Left hindlimb (tissue), 1 donor: ENCODE measurements at regions not wholly inside any gene's neighbourhood (a gene's known extent, or its start where the extent isn't known, plus 50 kb on each side); places are given as distances from the start of the nearest gene placed in this dataset.
"Not testable (repeated sequence)": the region's sequence is repeated elsewhere in the genome, so short reads cannot be mapped to it uniquely, and the experiment has no call there.

Source experiments
- DNase-seq: peaks from one replicate; pipeline ENCODE4 v3.0.0-alpha.2; 2018

- DNase-seq = no peak
Observed at GRCh38 chrX:130467936-130468335, 66.1 kb downstream of the RBMX2 start.

GRCh38 chrX:130468395-130468923 lies 66.7 kb downstream of the RBMX2 start:
- no peak for DNase-seq

GRCh38 chrX:130482871-130483270 lies 81.1 kb downstream of the RBMX2 start:
- no peak for DNase-seq

GRCh38 chrX:130485870-130486269 lies 84.1 kb downstream of the RBMX2 start:
- DNase-seq = no peak

GRCh38 chrX:130495502-130495901 lies 93.7 kb downstream of the RBMX2 start:
- not testable (repeated sequence) for DNase-seq

GRCh38 chrX:130497531-130497930 lies 95.7 kb downstream of the RBMX2 start:
- DNase-seq = no peak

GRCh38 chrX:130498653-130499274 lies 97.0 kb downstream of the RBMX2 start:
- DNase-seq = no peak

GRCh38 chrX:130502016-130502570 lies 100.3 kb downstream of the RBMX2 start:
- DNase-seq = no peak

GRCh38 chrX:130504019-130504418 lies 102.2 kb downstream of the RBMX2 start:
- DNase-seq = no peak

- no peak for DNase-seq
Observed at GRCh38 chrX:130507015-130507414, 105.2 kb downstream of the RBMX2 start.

GRCh38 chrX:130512534-130512933 lies 110.7 kb downstream of the RBMX2 start:
- not testable (repeated sequence) for DNase-seq

- no peak for DNase-seq
Observed at GRCh38 chrX:130516123-130516522, 114.3 kb downstream of the RBMX2 start.

- peak; percentile 38 for DNase-seq
Observed at GRCh38 chrX:130523460-130524394, 121.9 kb downstream of the RBMX2 start.

GRCh38 chrX:130524476-130525194 lies 122.8 kb downstream of the RBMX2 start:
- no peak for DNase-seq

GRCh38 chrX:130529531-130529930 lies 127.7 kb downstream of the RBMX2 start:
- DNase-seq = no peak

- no peak for DNase-seq
Observed at GRCh38 chrX:130531066-130531465, 129.3 kb downstream of the RBMX2 start.

- peak; percentile 23 for DNase-seq
Observed at GRCh38 chrX:130539721-130540321, 138.0 kb downstream of the RBMX2 start.

GRCh38 chrX:130543603-130544325 lies 142.0 kb downstream of the RBMX2 start:
- no peak for DNase-seq

GRCh38 chrX:130545796-130546195 lies 144.0 kb downstream of the RBMX2 start:
- no peak for DNase-seq

GRCh38 chrX:130549382-130549781 lies 147.6 kb downstream of the RBMX2 start:
- DNase-seq = not testable (repeated sequence)

- DNase-seq = no peak
Observed at GRCh38 chrX:130550351-130550750, 148.6 kb downstream of the RBMX2 start.
